Gastroesophageal sphincter (tissue), 3 donors: ENCODE measurements at regions not wholly inside any gene's neighbourhood (a gene's known extent, or its start where the extent isn't known, plus 50 kb on each side); places are given as distances from the start of the nearest gene placed in this dataset.

ENCODE experiments used
- CTCF ChIP-seq, 4 experiments: fragments of 200-600 bp in 2 of 4; fragments of 450-650 bp in 2 of 4; sonication (generic) in 1 of 4; IDR thresholded peaks; one replicate each; pipeline ENCODE4 v1.5.1; 2017 to 2019; ENCODE audit warnings: antibody characterized with exemption in 4 of 4, mild to moderate bottlenecking in 2 of 4, moderate library complexity in 2 of 4
- EP300 ChIP-seq: sonication (generic); formaldehyde crosslinking; IDR thresholded peaks from one replicate; pipeline ENCODE4 v1.6.1; 2017; ENCODE audit warnings: antibody characterized with exemption, mild to moderate bottlenecking
- POLR2AphosphoS5 ChIP-seq: sonication (generic); formaldehyde crosslinking; IDR thresholded peaks from one replicate; pipeline ENCODE4 v1.6.1; 2017; ENCODE audit warnings: antibody characterized with exemption

- TF ChIP-seq CTCF (IDR thresholded peaks at IDR 0.05), result no peak
- no peak for TF ChIP-seq POLR2AphosphoS5
- no peak for TF ChIP-seq EP300
Observed at GRCh38 chr4:114472269-114473032, 126.2 kb upstream of the UGT8 start.
